Endothelial cell of umbilical vein (primary cell): ENCODE measurements at regions not wholly inside any gene's neighbourhood (a gene's known extent, or its start where the extent isn't known, plus 50 kb on each side); places are given as distances from the start of the nearest gene placed in this dataset.

Experiments
- EZH2 ChIP-seq: IDR thresholded peaks from 2 replicates; pipeline ENCODE4 v1.6.1; 2012; ENCODE audit warnings: borderline replicate concordance, low read depth, mild to moderate bottlenecking, moderate library complexity, low read length, inconsistent platforms; ENCODE audit not compliant: severe bottlenecking
- JUN ChIP-seq: IDR thresholded peaks from 2 replicates; pipeline ENCODE4 v1.6.1; 2011; ENCODE audit warnings: borderline replicate concordance, low read depth; ENCODE audit not compliant: insufficient read length, insufficient read depth
- POLR2A ChIP-seq: IDR thresholded peaks from 2 replicates; pipeline ENCODE4 v1.6.1; 2012; ENCODE audit warnings: low read depth, mild to moderate bottlenecking, control low read depth, low read length
- TF ChIP-seq, protein P1 (sequence below), 2 donors: IDR thresholded peaks; 1 replicate in 1 of 2; 2 replicates in 1 of 2; pipeline ENCODE4 v1.5.1; 2011; ENCODE audit warnings: low read length in 2 of 2, mild to moderate bottlenecking in 2 of 2, moderate library complexity in 2 of 2, control low read depth in 1 of 2, inconsistent platforms in 1 of 2, low read depth in 1 of 2; ENCODE audit not compliant: insufficient read depth in 1 of 2; ENCODE audit errors: extremely low read depth in 1 of 2

- TF ChIP-seq EZH2 (no peak), POLR2A (no peak), JUN (no peak)
- TF ChIP-seq, protein P1, sequence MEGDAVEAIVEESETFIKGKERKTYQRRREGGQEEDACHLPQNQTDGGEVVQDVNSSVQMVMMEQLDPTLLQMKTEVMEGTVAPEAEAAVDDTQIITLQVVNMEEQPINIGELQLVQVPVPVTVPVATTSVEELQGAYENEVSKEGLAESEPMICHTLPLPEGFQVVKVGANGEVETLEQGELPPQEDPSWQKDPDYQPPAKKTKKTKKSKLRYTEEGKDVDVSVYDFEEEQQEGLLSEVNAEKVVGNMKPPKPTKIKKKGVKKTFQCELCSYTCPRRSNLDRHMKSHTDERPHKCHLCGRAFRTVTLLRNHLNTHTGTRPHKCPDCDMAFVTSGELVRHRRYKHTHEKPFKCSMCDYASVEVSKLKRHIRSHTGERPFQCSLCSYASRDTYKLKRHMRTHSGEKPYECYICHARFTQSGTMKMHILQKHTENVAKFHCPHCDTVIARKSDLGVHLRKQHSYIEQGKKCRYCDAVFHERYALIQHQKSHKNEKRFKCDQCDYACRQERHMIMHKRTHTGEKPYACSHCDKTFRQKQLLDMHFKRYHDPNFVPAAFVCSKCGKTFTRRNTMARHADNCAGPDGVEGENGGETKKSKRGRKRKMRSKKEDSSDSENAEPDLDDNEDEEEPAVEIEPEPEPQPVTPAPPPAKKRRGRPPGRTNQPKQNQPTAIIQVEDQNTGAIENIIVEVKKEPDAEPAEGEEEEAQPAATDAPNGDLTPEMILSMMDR (IDR thresholded peaks at IDR 0.05; ENCODE audit: extremely low read depth in 1 of 2, insufficient read depth in 1 of 2, low read depth in 1 of 2, low read length in 2 of 2) = no peak
Observed at GRCh38 chr10:118903691-118904090, 125.8 kb upstream of the NANOS1 start.
